PC-9 (cell line): ENCODE measurements at regions not wholly inside any gene's neighbourhood (a gene's known extent, or its start where the extent isn't known, plus 50 kb on each side); places are given as distances from the start of the nearest gene placed in this dataset.

Experiments used
- CTCF ChIP-seq: fragments of 200-600 bp; sonication (generic); conservative IDR thresholded peaks from 2 replicates; pipeline ENCODE4 v1.6.1; 2017; ENCODE audit warnings: mixed run types, antibody characterized with exemption, mild to moderate bottlenecking, moderate library complexity
- EZH2 ChIP-seq: fragments of 200-600 bp; sonication (generic); IDR thresholded peaks from 2 replicates; pipeline ENCODE4 v1.8.0; 2017; ENCODE audit warnings: antibody characterized with exemption, low read depth

- no peak for TF ChIP-seq CTCF
- TF ChIP-seq EZH2, result no peak
Observed at GRCh38 chr15:31476866-31477265, 150.2 kb downstream of the KLF13 start.
